ENCODE measurements at regions not wholly inside any gene's neighbourhood (a gene's known extent, or its start where the extent isn't known, plus 50 kb on each side); places are given as distances from the start of the nearest gene placed in this dataset.
"Not testable (repeated sequence)": the region's sequence is repeated elsewhere in the genome, so short reads cannot be mapped to it uniquely, and the experiment has no call there.

- TF ChIP-seq ZFP69B (tag by site-specific recombination; IDR thresholded peaks at IDR 0.05) (no peak), ZNF146 (tag by site-specific recombination; IDR thresholded peaks at IDR 0.05) (no peak)
Measured at GRCh38 chr16:50449800-50450199, 81.0 kb upstream of the BRD7 start (continued).

GRCh38 chr16:50448981-50449380 lies 80.2 kb upstream of the BRD7 start:
- no peaks in the 10 kb centered on the region for H3K36me3 ChIP-seq (ENCODE audit: control insufficient read depth in 2 of 2, insufficient read depth in 1 of 2, low read length in 2 of 2)
- POLR2A ChIA-PET: no interaction called here
- no peak overlapping the region for H3K4me3 ChIP-seq (ENCODE audit: low read depth, low read length)
- H3K27ac ChIP-seq (ENCODE audit: extremely low read depth, low read depth, low read length): no peak overlapping the region
- H3K9me3 ChIP-seq (ENCODE audit: control insufficient read depth, insufficient read depth, low read depth, low read length): no peaks in the 10 kb centered on the region
- CTCF ChIA-PET: no interaction called here
- TF ChIP-seq ZNF580 (tag by site-specific recombination; IDR thresholded peaks at IDR 0.05): no peak
- TF ChIP-seq FEZF1 (tag by site-specific recombination; IDR thresholded peaks at IDR 0.05): no peak
- TF ChIP-seq SP2 (tag by site-specific recombination; IDR thresholded peaks at IDR 0.05): no peak
- no peak for TF ChIP-seq TCF7L2 (IDR thresholded peaks at IDR 0.05; ENCODE audit: borderline replicate concordance, low read depth, low read length)
- TF ChIP-seq ZSCAN5A (tag by site-specific recombination; IDR thresholded peaks at IDR 0.05): no peak
- no peak for TF ChIP-seq ZSCAN18 (tag by site-specific recombination; IDR thresholded peaks at IDR 0.05)
- no peak for TF ChIP-seq OSR2 (tag by site-specific recombination; IDR thresholded peaks at IDR 0.05)
- H3K4me1 ChIP-seq (ENCODE audit: control insufficient read depth, insufficient read depth, low read length): no peaks in the 10 kb centered on the region

GRCh38 chr16:50448522-50448921 lies 79.7 kb upstream of the BRD7 start:
- POLR2A ChIA-PET: no interaction called here
- Histone ChIP-seq H3K9me3 (ENCODE audit: control insufficient read depth, insufficient read depth, low read depth, low read length) (no peaks in the 10 kb centered on the region), H3K4me3 (ENCODE audit: low read depth, low read length) (no peak overlapping the region), H3K27ac (ENCODE audit: extremely low read depth, low read depth, low read length) (no peak overlapping the region), H3K4me1 (ENCODE audit: control insufficient read depth, insufficient read depth, low read length) (no peaks in the 10 kb centered on the region), H3K36me3 (ENCODE audit: control insufficient read depth in 2 of 2, insufficient read depth in 1 of 2, low read length in 2 of 2) (no peaks in the 10 kb centered on the region)
- TF ChIP-seq KLF8 (tag by site-specific recombination; IDR thresholded peaks at IDR 0.05) (no peak), ZNF292 (tag by site-specific recombination; IDR thresholded peaks at IDR 0.05; ENCODE audit: borderline replicate concordance, low read depth) (no peak), ZNF23 (tag by site-specific recombination; IDR thresholded peaks at IDR 0.05; ENCODE audit: borderline replicate concordance) (no peak), GLIS2 (tag by site-specific recombination; IDR thresholded peaks at IDR 0.05) (no peak), ZNF571 (tag by site-specific recombination; IDR thresholded peaks at IDR 0.05) (no peak), ZNF768 (tag by site-specific recombination; IDR thresholded peaks at IDR 0.05) (no peak), KLF16 (tag by site-specific recombination; IDR thresholded peaks at IDR 0.05) (no peak)
- CTCF ChIA-PET: interaction anchor here (0.6 kb wide), 2 partner anchors 19 to 218 kb away, joined by 3 read pairs; no protein-coding TSS in a partner anchor

- POLR2A ChIA-PET; H3K36me3 ChIP-seq (ENCODE audit: control insufficient read depth in 2 of 2, insufficient read depth in 1 of 2, low read length in 2 of 2); H3K4me1 ChIP-seq (ENCODE audit: control insufficient read depth, insufficient read depth, low read length); H3K4me3 ChIP-seq (ENCODE audit: low read depth, low read length); CTCF ChIA-PET; H3K9me3 ChIP-seq (ENCODE audit: control insufficient read depth, insufficient read depth, low read depth, low read length); H3K27ac ChIP-seq (ENCODE audit: extremely low read depth, low read depth, low read length): not testable (repeated sequence)
Measured at GRCh38 chr16:50447386-50447785, 78.6 kb upstream of the BRD7 start.

All from HEK293 (cell line).